NB4 (cell line): ENCODE measurements at regions not wholly inside any gene's neighbourhood (a gene's known extent, or its start where the extent isn't known, plus 50 kb on each side); places are given as distances from the start of the nearest gene placed in this dataset.

Experiments
- DNase-seq: peaks from one replicate; pipeline ENCODE4 v3.0.0; 2010; ENCODE audit warnings: low read depth
- H3K4me3 ChIP-seq: one replicate; pipeline ENCODE4 v1.5.1; 2011; ENCODE audit warnings: mild to moderate bottlenecking, low read depth, low read length, moderate library complexity
- MYC ChIP-seq: IDR thresholded peaks from 2 replicates; pipeline ENCODE4 v1.6.1; 2011; ENCODE audit warnings: low read depth, low read length
- POLR2A ChIP-seq: IDR thresholded peaks from 2 replicates; pipeline ENCODE4 v1.6.1; 2011; ENCODE audit warnings: mild to moderate bottlenecking; ENCODE audit not compliant: insufficient read length; ENCODE audit errors: extremely low read depth
- TF ChIP-seq, protein P1 (sequence below): IDR thresholded peaks from one replicate; pipeline ENCODE4 v1.5.1; 2012; ENCODE audit warnings: low read depth, low read length
- TF ChIP-seq, protein P2 (sequence below): IDR thresholded peaks from 2 replicates; pipeline ENCODE4 v1.6.1; 2011; ENCODE audit warnings: low read depth, low read length

DNA sequence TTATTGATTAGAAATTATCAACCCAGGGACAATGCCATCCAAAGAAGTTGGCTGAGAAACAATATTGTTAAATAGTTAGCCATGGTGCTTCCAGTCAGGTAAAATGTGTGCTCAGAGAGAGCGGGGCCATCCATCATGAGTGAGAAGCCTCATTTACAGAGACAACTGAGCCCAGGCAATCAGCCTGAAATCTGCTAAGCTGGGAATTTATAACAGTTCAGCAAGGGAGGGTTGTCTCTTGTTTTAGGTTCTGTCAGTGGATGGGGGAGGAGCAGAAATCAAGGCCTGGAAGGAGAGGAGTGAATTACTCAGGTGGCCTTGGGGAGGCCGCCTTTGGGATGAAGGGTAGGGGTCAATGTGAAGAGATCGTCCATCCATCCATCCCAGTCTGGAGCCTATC lies 102.5 kb upstream of the ST8SIA3 start:
- TF ChIP-seq MYC = no peak
- TF ChIP-seq, protein P1, sequence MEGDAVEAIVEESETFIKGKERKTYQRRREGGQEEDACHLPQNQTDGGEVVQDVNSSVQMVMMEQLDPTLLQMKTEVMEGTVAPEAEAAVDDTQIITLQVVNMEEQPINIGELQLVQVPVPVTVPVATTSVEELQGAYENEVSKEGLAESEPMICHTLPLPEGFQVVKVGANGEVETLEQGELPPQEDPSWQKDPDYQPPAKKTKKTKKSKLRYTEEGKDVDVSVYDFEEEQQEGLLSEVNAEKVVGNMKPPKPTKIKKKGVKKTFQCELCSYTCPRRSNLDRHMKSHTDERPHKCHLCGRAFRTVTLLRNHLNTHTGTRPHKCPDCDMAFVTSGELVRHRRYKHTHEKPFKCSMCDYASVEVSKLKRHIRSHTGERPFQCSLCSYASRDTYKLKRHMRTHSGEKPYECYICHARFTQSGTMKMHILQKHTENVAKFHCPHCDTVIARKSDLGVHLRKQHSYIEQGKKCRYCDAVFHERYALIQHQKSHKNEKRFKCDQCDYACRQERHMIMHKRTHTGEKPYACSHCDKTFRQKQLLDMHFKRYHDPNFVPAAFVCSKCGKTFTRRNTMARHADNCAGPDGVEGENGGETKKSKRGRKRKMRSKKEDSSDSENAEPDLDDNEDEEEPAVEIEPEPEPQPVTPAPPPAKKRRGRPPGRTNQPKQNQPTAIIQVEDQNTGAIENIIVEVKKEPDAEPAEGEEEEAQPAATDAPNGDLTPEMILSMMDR = no peak
- TF ChIP-seq POLR2A = no peak
- TF ChIP-seq, protein P2, sequence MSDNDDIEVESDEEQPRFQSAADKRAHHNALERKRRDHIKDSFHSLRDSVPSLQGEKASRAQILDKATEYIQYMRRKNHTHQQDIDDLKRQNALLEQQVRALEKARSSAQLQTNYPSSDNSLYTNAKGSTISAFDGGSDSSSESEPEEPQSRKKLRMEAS = no peak
- H3K4me3 ChIP-seq = no peak overlapping the region
- no peak for DNase-seq

DNA sequence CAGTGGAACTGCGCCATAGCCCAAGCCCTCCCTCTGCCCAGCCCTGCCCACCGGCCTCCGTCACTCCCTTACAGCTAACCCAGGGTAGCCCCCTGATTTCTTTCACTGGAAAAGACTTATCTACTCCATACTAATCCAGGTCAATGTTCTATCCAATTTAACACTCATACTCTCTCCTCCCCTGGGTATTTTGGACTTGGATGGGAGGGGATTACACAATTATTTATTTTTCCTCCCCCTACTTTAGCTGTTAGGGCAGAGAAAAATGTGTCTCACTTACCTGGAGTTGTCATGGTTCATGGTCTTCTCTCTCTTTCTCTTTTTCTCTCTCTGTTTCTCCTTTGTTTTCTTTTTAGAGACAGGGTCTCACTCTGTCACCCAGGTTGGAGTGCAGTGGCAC lies 100.6 kb upstream of the ST8SIA3 start:
- DNase-seq = no peak
- no peak overlapping the region for H3K4me3 ChIP-seq
- TF ChIP-seq, protein P1 = no peak
- TF ChIP-seq MYC = no peak

DNA sequence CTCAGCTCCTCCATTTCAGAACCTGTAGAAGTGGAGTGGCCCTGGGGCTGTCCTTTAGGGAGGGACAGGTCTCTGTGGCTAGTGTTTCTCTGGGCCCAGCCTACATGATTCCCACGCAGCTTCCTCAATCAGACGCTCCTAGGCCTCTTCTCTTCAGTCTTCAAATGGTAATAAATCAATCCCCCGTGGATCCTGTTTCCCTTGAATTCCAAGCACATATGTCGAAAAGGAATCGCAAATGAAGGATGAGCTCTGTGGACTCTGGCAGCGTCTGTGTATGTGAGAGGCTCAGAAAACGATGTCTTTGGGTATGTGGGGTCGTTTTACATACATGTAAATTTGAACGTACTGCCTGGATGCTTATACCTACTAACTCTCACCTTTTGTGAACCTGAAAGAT lies 98.5 kb upstream of the ST8SIA3 start:
- TF ChIP-seq, protein P2 = no peak
- TF ChIP-seq MYC = no peak
- TF ChIP-seq, protein P1 = no peak
- TF ChIP-seq POLR2A = no peak
- DNase-seq = no peak
- H3K4me3 ChIP-seq = no peak overlapping the region

DNA sequence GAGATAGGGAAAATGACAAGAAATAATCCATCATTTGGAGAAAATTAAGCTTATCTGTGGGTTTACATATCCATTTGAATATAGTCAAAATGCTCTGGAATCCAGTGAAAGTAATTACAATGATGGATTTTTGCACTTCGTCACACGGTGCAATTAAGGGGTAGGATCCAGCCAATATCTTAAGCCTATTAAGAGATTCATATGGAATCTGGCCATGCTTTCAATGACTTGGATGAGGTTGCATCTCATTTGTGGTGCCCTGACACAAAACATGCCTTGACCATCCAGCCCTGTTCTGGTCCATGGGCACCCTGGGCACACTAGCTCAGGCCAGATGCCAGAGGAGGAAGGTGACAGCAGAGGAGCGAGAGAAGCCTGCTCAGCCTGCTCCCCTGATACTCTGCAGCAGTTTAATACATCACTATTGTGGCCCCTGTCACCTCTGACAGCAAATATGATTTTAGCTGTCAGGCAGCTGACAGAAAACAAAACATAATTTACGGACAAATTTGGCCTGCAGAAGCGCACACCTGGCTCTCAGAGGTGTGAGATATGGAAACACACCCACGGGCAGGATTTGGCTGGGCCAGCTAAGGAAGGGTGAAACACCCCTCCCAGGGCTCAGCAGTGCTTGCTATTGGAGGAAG lies 94.1 kb upstream of the ST8SIA3 start:
- TF ChIP-seq, protein P2 = no peak
- TF ChIP-seq, protein P1 = no peak
- TF ChIP-seq POLR2A = no peak
- TF ChIP-seq MYC = no peak
- DNase-seq = no peak
- H3K4me3 ChIP-seq = no peak overlapping the region

DNA sequence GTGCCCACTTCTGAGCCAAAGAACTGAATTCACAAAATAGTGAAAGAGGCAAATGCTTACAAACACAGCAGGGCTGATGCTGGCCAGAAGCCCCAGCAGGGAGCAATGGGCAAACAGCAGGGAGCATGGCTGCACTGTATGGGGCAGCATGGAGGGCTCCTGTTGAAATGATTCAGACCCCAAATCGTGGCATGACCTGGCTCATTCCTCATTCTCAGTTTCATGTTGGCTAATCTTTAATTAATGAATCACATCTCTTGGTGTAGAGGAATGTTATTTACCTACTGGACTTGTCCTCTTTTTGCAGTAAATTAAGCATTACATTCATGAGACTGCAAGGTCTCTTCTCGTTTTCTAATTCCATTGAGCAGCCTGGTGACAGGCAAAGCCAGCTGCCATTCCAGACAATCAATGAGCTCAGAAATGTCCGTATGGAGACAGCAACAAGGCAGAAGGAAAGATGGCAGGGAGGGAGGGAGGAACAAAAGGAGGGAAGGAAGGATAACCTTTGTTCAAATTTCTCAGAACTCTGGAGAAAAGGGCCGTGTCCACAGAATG lies 84.9 kb upstream of the ST8SIA3 start:
- DNase-seq = no peak
- no peak for TF ChIP-seq POLR2A
- TF ChIP-seq, protein P2 = no peak
- TF ChIP-seq, protein P1 = no peak
- TF ChIP-seq MYC = no peak
- no peak overlapping the region for H3K4me3 ChIP-seq

DNA sequence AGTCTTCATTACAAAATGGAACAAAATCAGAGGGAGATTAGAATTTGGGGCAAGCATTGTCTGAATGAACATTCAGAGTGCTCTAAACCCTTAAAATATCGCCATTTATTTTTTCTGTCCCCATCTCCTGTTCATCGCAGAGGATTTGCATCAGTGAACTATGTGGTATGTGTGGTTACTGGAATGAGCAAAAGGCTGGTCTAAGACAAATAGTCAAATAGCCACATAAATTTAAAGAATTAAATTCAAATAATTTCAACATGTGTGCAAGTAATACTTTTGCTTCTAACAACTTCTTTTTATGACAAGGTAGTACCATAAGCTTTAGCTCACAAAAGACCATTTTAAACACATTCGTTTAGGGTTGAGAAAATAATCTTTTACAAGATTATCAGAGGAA lies 82.6 kb upstream of the ST8SIA3 start:
- no peak for DNase-seq
- TF ChIP-seq, protein P1 = no peak
- TF ChIP-seq MYC (no peak), POLR2A (no peak)
- TF ChIP-seq, protein P2 = no peak
- no peak overlapping the region for H3K4me3 ChIP-seq
